ENCODE measurements at regions not wholly inside any gene's neighbourhood (a gene's known extent, or its start where the extent isn't known, plus 50 kb on each side); places are given as distances from the start of the nearest gene placed in this dataset.

DNA sequence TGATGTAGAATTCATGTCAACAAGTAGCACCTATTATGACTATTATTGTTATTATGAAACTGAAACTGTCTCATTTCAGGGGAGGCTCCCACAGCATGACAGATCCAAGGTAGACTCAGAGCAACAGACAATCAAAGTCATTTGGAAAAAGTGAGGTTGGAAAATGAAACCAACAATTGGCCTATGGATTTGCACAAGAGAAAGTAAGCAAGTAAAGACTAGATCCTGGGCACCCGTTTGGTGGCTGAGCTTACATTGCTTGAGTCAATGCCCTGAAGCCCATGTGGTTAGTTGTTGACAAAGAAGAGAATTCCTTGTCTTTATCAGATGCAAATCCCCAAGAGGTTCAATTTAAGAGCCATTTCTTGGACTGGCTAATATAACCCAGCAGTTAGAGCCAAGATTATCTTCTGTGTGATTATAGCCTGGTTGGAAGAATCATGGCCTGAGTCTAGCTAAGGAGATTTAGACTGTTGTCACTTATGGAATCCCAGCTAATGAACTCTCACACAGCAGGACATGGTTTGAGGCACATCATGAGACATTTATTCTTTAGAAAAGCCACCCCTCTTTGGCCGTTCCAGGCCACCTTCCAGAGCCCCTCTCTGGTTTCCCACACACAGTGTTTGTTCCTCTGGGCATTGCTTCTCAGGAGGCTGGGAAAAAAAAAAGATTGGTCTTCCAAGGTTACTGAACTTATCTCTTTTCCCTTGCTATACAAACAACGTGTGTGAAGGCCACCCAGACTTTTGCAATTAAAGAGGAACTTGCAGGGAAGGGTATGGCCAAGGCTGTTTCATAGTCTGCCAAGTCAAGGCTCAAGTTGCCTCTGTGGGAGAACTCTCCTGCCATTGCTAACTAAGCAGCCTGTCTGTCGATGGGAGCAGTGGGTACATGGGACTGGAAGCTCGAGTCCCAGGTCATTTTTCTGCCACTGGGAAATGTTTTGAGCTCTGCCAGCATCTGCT lies 399.5 kb downstream of the ENC1 start:
- H3K27ac ChIP-seq (ENCODE audit: low read depth, low read length) = no peak overlapping the region
- H3K9ac ChIP-seq (ENCODE audit: low read length) = no peak overlapping the region
- no peaks in the 10 kb centered on the region for H3K4me1 ChIP-seq (ENCODE audit: insufficient read depth, low read length)

DNA sequence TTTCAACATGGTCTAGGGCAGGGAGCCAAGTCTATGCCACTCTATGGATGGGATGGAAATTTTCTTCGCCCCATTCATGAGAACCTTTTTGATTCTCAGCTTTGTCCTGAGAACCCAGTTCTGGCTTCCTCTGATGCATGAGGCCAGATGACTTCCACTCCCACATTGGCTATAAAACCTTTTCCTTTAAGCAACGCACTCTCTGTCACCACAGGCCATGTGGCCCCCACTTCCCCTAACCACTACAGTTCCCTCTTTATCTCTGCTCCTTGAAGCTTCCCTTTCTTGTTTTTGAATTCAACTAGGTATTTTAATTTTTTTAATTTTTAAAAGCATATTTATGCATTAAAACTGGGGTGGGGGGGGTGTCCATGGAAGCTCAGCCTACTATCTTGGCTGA lies 401.3 kb downstream of the ENC1 start:
- no peaks in the 10 kb centered on the region for H3K36me3 ChIP-seq (ENCODE audit: insufficient read depth, low read length)
- H3K4me1 ChIP-seq (ENCODE audit: insufficient read depth, low read length) = no peaks in the 10 kb centered on the region
- no peak overlapping the region for H3K27ac ChIP-seq (ENCODE audit: low read depth, low read length)
- no peaks in the 10 kb centered on the region for H3K9me3 ChIP-seq (ENCODE audit: low read length)
- no peak overlapping the region for H3K4me3 ChIP-seq (ENCODE audit: low read depth in 1 of 2, low read length in 2 of 2)
- no peaks in the 10 kb centered on the region for H3K27me3 ChIP-seq (ENCODE audit: control insufficient read depth in 1 of 2, insufficient read depth in 2 of 2, low read length in 2 of 2)
- no peak overlapping the region for H3K9ac ChIP-seq (ENCODE audit: low read length)

More for the DNA sequence above, 399.5 kb downstream of the ENC1 start:
- Histone ChIP-seq H3K36me3 (ENCODE audit: insufficient read depth, low read length) (no peaks in the 10 kb centered on the region), H3K4me3 (ENCODE audit: low read depth in 1 of 2, low read length in 2 of 2) (no peak overlapping the region), H3K27me3 (ENCODE audit: control insufficient read depth in 1 of 2, insufficient read depth in 2 of 2, low read length in 2 of 2) (no peaks in the 10 kb centered on the region), H3K9me3 (ENCODE audit: low read length) (no peaks in the 10 kb centered on the region)

DNA sequence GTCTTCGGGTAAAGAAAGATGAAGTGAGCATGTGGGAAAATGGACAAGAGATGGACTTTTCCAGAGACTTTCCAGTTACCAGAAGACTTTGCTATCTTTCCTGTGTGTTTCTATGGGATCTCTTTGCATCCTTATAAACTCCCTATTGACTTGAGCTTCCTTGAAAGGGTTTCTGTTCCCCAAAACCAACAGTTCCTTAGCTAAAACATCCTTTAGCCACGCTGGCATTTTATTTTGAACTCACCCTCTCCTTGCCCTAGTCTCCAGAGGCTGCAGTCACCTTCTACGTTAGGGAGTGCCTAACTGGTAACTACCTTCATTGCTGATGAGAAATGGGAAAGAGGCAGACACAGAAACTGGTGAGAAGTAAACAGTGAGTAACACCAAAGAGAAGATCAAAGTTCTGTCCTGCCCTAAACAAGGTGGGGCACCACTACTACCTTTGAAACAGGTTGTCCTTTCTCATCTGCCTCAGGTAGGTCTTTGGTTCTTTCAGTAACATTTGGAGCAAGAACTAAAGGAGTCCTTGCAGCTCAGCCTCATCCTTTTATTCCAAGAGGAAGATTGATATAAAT lies 402.9 kb downstream of the ENC1 start:
- Histone ChIP-seq H3K27ac (ENCODE audit: low read depth, low read length) (no peak overlapping the region), H3K9me3 (ENCODE audit: low read length) (no peaks in the 10 kb centered on the region), H3K27me3 (ENCODE audit: control insufficient read depth in 1 of 2, insufficient read depth in 2 of 2, low read length in 2 of 2) (no peaks in the 10 kb centered on the region), H3K36me3 (ENCODE audit: insufficient read depth, low read length) (no peaks in the 10 kb centered on the region), H3K4me3 (ENCODE audit: low read depth in 1 of 2, low read length in 2 of 2) (no peak overlapping the region), H3K4me1 (ENCODE audit: insufficient read depth, low read length) (no peaks in the 10 kb centered on the region), H3K9ac (ENCODE audit: low read length) (no peak overlapping the region)

DNA sequence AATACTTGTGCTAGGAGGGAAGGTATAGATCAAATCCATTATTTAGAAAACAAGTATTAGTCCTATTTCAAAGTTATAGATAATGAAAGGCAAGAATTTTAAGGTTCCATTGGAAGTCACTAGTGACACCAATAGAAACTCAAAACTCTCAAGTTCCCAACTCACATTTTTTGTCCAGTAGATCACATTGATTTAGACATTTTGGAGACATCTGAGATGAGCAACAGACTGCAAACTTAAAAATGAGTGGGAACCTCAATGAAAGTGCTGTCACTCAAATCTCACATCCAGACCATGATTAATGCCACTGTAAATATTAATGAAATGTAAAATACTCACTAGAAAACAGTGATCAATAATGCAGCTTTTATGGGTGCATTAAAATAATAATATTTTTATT lies 405.0 kb downstream of the ENC1 start:
- Histone ChIP-seq H3K9me3 (ENCODE audit: low read length) (no peaks in the 10 kb centered on the region), H3K9ac (ENCODE audit: low read length) (no peak overlapping the region), H3K36me3 (ENCODE audit: insufficient read depth, low read length) (no peaks in the 10 kb centered on the region), H3K27ac (ENCODE audit: low read depth, low read length) (no peak overlapping the region), H3K4me3 (ENCODE audit: low read depth in 1 of 2, low read length in 2 of 2) (no peak overlapping the region), H3K4me1 (ENCODE audit: insufficient read depth, low read length) (no peaks in the 10 kb centered on the region), H3K27me3 (ENCODE audit: control insufficient read depth in 1 of 2, insufficient read depth in 2 of 2, low read length in 2 of 2) (no peaks in the 10 kb centered on the region)

DNA sequence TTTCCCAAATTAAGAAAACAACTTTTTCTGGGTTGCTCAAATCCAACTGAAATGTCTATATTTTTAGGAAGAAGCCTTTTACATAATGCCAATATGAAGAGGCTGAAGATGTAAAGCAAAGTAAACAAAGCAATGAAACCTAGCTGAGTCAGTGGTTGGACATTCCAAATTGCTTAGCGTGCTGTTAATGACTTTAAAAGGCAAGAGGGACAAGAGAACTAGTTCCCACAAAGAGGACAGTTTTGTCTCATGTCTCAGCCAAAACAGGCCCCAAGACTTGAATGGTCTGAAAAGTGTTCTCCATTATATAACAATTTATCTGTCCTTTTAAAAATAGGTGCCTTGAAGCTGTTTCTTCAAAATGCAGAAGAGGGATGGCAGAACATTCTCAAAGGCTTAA lies 407.0 kb downstream of the ENC1 start:
- no peak overlapping the region for H3K4me3 ChIP-seq (ENCODE audit: low read depth in 1 of 2, low read length in 2 of 2)
- H3K27me3 ChIP-seq (ENCODE audit: control insufficient read depth in 1 of 2, insufficient read depth in 2 of 2, low read length in 2 of 2) = no peaks in the 10 kb centered on the region
- no peak overlapping the region for H3K9ac ChIP-seq (ENCODE audit: low read length)
- H3K36me3 ChIP-seq (ENCODE audit: insufficient read depth, low read length) = no peaks in the 10 kb centered on the region
- no peak overlapping the region for H3K27ac ChIP-seq (ENCODE audit: low read depth, low read length)
- no peaks in the 10 kb centered on the region for H3K4me1 ChIP-seq (ENCODE audit: insufficient read depth, low read length)
- no peaks in the 10 kb centered on the region for H3K9me3 ChIP-seq (ENCODE audit: low read length)

DNA sequence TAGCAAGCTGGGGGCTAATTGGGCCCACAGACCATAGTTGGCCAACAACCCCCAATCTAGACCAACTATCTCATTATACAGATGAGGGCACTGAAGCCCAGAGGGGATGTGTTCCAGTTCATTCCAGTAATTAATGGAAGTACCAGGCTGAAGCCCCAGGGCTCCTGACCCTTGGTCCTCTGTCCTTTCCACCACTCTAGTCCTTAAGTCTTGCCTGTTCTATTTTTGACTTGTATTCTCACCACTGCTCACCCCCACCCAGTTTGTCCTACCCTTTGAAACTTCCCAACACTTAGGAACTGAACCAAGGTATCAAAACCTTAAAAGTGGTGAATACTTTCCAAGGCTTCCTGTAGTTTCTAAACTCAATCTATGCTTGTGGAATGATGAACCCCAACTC lies 407.4 kb downstream of the ENC1 start:
- no peaks in the 10 kb centered on the region for H3K9me3 ChIP-seq (ENCODE audit: low read length)
- no peak overlapping the region for H3K4me3 ChIP-seq (ENCODE audit: low read depth in 1 of 2, low read length in 2 of 2)
- no peak overlapping the region for H3K27ac ChIP-seq (ENCODE audit: low read depth, low read length)
- no peak overlapping the region for H3K9ac ChIP-seq (ENCODE audit: low read length)
- H3K36me3 ChIP-seq (ENCODE audit: insufficient read depth, low read length) = no peaks in the 10 kb centered on the region
- H3K4me1 ChIP-seq (ENCODE audit: insufficient read depth, low read length) = no peaks in the 10 kb centered on the region
- H3K27me3 ChIP-seq (ENCODE audit: control insufficient read depth in 1 of 2, insufficient read depth in 2 of 2, low read length in 2 of 2) = no peaks in the 10 kb centered on the region

DNA sequence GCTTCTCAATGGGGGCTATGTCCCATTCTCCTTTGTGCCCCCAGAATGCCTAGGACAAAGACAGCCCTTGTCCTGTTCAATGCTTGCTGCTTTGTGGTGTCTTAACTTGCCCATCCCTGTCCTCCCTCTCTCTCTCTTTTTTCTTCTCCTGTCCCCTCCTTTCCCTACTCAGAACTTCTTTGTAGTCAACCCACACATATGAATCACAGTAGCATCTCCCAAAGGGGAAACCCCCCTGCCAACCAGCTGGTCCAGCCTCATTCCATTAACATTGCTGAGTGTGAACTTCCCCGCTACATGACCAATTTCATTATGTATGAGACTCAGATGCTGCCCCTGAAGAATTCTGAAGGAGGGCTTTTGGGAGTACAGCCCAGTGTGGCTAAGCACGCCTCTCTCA lies 408.3 kb downstream of the ENC1 start:
- no peak overlapping the region for H3K9ac ChIP-seq (ENCODE audit: low read length)
- H3K4me1 ChIP-seq (ENCODE audit: insufficient read depth, low read length) = no peaks in the 10 kb centered on the region
- H3K36me3 ChIP-seq (ENCODE audit: insufficient read depth, low read length) = no peaks in the 10 kb centered on the region
- no peaks in the 10 kb centered on the region for H3K9me3 ChIP-seq (ENCODE audit: low read length)
- no peak overlapping the region for H3K27ac ChIP-seq (ENCODE audit: low read depth, low read length)
- H3K4me3 ChIP-seq (ENCODE audit: low read depth in 1 of 2, low read length in 2 of 2) = no peak overlapping the region
- no peaks in the 10 kb centered on the region for H3K27me3 ChIP-seq (ENCODE audit: control insufficient read depth in 1 of 2, insufficient read depth in 2 of 2, low read length in 2 of 2)

DNA sequence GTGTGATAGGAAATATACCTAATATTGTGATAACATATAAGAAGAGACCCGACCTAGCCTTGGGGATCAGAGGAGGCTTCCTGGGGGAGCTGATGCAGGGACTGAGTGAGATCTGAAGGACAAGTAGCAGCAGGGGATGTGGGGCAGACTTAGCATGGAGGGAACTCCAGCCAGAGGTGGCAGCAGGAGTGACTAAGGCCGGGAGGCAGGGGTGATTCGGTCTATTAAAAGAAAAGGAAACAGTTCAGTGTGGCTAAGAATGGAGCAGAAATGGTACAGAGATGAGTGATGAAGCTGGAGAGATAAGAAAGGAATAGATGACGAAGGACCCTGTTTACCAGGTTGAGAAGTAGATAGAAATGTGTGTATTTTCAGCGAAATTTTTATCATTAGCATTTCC lies 408.8 kb downstream of the ENC1 start:
- H3K27me3 ChIP-seq (ENCODE audit: control insufficient read depth in 1 of 2, insufficient read depth in 2 of 2, low read length in 2 of 2) = no peaks in the 10 kb centered on the region
- H3K9ac ChIP-seq (ENCODE audit: low read length) = no peak overlapping the region
- H3K36me3 ChIP-seq (ENCODE audit: insufficient read depth, low read length) = no peaks in the 10 kb centered on the region
- H3K4me1 ChIP-seq (ENCODE audit: insufficient read depth, low read length) = no peaks in the 10 kb centered on the region
- no peak overlapping the region for H3K27ac ChIP-seq (ENCODE audit: low read depth, low read length)
- H3K9me3 ChIP-seq (ENCODE audit: low read length) = no peaks in the 10 kb centered on the region
- H3K4me3 ChIP-seq (ENCODE audit: low read depth in 1 of 2, low read length in 2 of 2) = no peak overlapping the region

DNA sequence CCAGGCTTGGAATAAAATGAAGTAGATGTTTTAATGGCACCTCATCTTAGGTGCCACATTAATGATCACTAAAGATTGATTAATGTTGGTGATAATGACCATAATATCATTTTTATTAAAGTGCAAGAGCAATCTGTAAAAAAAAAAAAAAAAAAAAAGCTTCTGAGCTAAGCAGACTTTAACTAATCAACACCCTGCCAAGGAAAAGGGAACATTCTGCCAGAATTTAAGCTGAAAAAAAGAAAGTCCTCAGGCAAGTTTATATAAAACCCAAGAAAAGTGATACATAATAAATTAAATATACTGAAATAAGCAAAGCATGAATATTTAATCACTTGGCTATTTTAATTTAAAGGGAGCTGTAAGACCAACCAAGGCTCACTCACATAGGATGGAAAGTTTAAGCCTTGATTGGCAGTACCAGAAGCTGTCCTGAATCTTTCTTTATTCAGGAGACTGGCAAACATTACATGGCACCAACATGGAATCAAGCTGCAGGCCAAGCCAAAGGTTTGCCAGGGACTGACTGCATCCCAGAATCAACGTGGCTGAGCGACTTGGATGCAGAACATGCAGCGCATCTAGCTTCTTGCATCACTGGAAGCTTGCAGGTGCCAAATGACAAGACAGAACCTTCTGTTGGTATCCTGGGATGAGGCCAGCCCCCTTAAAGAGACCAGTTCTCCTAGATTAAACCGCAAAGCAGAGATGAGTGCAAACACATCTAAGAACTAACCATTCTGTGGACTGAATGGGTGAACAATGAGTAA lies 413.6 kb downstream of the ENC1 start:
- no peaks in the 10 kb centered on the region for H3K9me3 ChIP-seq (ENCODE audit: low read length)
- no peak overlapping the region for H3K27ac ChIP-seq (ENCODE audit: low read depth, low read length)
- no peaks in the 10 kb centered on the region for H3K36me3 ChIP-seq (ENCODE audit: insufficient read depth, low read length)

DNA sequence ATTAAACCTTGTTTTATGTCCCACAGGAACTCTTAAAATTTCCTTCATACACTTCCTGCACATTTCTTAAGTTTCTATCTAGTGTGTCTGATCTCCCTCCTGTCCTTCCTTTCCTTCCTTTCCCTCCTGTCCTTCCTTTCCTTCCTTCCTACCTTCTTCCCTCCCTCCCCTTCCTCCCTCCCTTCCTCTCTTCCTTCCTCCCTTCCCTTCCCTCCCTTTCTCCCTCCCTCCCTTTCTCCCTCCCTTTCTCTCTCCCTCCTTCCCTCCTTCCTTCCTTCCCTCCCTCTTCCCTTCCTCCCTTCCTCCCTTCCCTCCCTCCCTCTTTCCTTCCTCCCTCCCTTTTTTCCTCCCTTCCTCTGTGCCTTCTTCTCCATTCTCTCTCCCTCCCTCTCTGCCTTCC lies 414.9 kb downstream of the ENC1 start:
- H3K27ac ChIP-seq (ENCODE audit: low read depth, low read length) = no peak overlapping the region
- H3K9me3 ChIP-seq (ENCODE audit: low read length) = no peaks in the 10 kb centered on the region
- H3K27me3 ChIP-seq (ENCODE audit: control insufficient read depth in 1 of 2, insufficient read depth in 2 of 2, low read length in 2 of 2) = no peaks in the 10 kb centered on the region
- H3K9ac ChIP-seq (ENCODE audit: low read length) = no peak overlapping the region
- H3K4me3 ChIP-seq (ENCODE audit: low read depth in 1 of 2, low read length in 2 of 2) = no peak overlapping the region
- no peaks in the 10 kb centered on the region for H3K4me1 ChIP-seq (ENCODE audit: insufficient read depth, low read length)
- no peaks in the 10 kb centered on the region for H3K36me3 ChIP-seq (ENCODE audit: insufficient read depth, low read length)

More for the DNA sequence above, 413.6 kb downstream of the ENC1 start:
- H3K4me3 ChIP-seq (ENCODE audit: low read depth in 1 of 2, low read length in 2 of 2) = no peak overlapping the region
- H3K27me3 ChIP-seq (ENCODE audit: control insufficient read depth in 1 of 2, insufficient read depth in 2 of 2, low read length in 2 of 2) = no peaks in the 10 kb centered on the region
- H3K4me1 ChIP-seq (ENCODE audit: insufficient read depth, low read length) = no peaks in the 10 kb centered on the region
- H3K9ac ChIP-seq (ENCODE audit: low read length) = no peak overlapping the region

DNA sequence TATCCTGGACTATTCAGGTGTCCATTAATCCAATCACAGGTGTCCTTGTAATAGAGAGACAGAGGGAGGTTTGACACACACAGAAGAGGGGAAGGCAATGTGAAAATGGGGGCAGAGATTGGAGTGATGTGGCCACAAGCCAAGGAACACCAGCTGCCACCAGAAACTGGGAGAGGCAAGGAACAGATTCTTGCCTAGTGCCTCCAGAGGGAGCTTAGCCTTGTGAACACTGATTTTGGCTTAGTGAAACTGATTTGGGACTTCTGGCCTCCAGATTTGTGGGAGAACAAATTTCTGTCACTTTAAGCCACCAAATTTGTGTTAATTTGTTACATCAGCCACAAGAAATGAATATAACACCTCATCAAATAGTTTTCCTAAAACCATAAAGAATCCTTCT lies 416.2 kb downstream of the ENC1 start:
- H3K4me1 ChIP-seq (ENCODE audit: insufficient read depth, low read length) = no peaks in the 10 kb centered on the region
- no peaks in the 10 kb centered on the region for H3K27me3 ChIP-seq (ENCODE audit: control insufficient read depth in 1 of 2, insufficient read depth in 2 of 2, low read length in 2 of 2)
- no peak overlapping the region for H3K9ac ChIP-seq (ENCODE audit: low read length)
- H3K36me3 ChIP-seq (ENCODE audit: insufficient read depth, low read length) = no peaks in the 10 kb centered on the region
- no peaks in the 10 kb centered on the region for H3K9me3 ChIP-seq (ENCODE audit: low read length)
- no peak overlapping the region for H3K4me3 ChIP-seq (ENCODE audit: low read depth in 1 of 2, low read length in 2 of 2)
- no peak overlapping the region for H3K27ac ChIP-seq (ENCODE audit: low read depth, low read length)
